Spleen (tissue), 7 donors: ENCODE measurements at regions not wholly inside any gene's neighbourhood (a gene's known extent, or its start where the extent isn't known, plus 50 kb on each side); places are given as distances from the start of the nearest gene placed in this dataset.

Experiments used
- CTCF ChIP-seq, 11 experiments: fragments of 200-600 bp in 7 of 11; fragments of 450-650 bp in 4 of 11; sonication (generic) in 4 of 11; IDR thresholded peaks in 8 of 11; conservative IDR thresholded peaks in 3 of 11; 1 replicate in 7 of 11; 2 replicates in 4 of 11; pipeline versions ENCODE4 v1.4.0 to v1.8.0; 2016 to 2021; ENCODE audit warnings: antibody characterized with exemption in 11 of 11, inconsistent platforms in 4 of 11, mild to moderate bottlenecking in 1 of 11
- POLR2A ChIP-seq, 3 donors: fragments of 450-650 bp; IDR thresholded peaks; one replicate each; pipeline ENCODE4 v1.5.1; 2017; ENCODE audit warnings: antibody characterized with exemption in 3 of 3, mild to moderate bottlenecking in 1 of 3
- POLR2AphosphoS5 ChIP-seq, 3 donors: sonication (generic); formaldehyde crosslinking; IDR thresholded peaks; one replicate each; pipeline ENCODE4 v1.5.1; 2017; ENCODE audit warnings: antibody characterized with exemption in 3 of 3
- donor health status: DM: no; HTN: no; CAD: no; lungs with moderate emphysema.
- donor health status: DM: no; HTN: no; CAD: no.
- donor health status: DM: no; HTN: no; CAD: no.

- TF ChIP-seq CTCF (IDR thresholded peaks at IDR 0.05 in 8 of 11, conservative IDR thresholded peaks at IDR 0.05 in 3 of 11) = no peak
- no peak for TF ChIP-seq POLR2A (IDR thresholded peaks at IDR 0.05)
- no peak for TF ChIP-seq POLR2AphosphoS5 (IDR thresholded peaks at IDR 0.05)
These were observed 60.5 kb upstream of the SALL4 start for GRCh38 chr20:51862796-51863195.
